Loucy (cell line): ENCODE measurements at regions not wholly inside any gene's neighbourhood (a gene's known extent, or its start where the extent isn't known, plus 50 kb on each side); places are given as distances from the start of the nearest gene placed in this dataset.

Experiments used
- H2AFZ ChIP-seq: fragments of 200-600 bp; sonication (generic); 2 replicates; pipeline ENCODE4 v1.6.0; 2016; ENCODE audit warnings: antibody characterized with exemption, mild to moderate bottlenecking, low read length, moderate library complexity
- H3F3A ChIP-seq: fragments of 200-600 bp; 2 replicates; pipeline ENCODE4 v1.6.0; 2016; ENCODE audit warnings: antibody characterized with exemption, low read depth, mild to moderate bottlenecking
- H3K27me3 ChIP-seq: fragments of 200-600 bp; sonication (generic); 2 replicates; pipeline ENCODE4 v1.6.1; 2014; ENCODE audit warnings: low read length, mild to moderate bottlenecking; ENCODE audit not compliant: insufficient read depth, poor library complexity, severe bottlenecking
- H3K36me3 ChIP-seq: fragments of 200-600 bp; sonication (generic); 2 replicates; pipeline ENCODE4 v1.6.1; 2016; ENCODE audit warnings: low read length; ENCODE audit not compliant: insufficient read depth
- H3K4me1 ChIP-seq: fragments of 200-600 bp; sonication (generic); 2 replicates; pipeline ENCODE4 v1.5.1; 2014; ENCODE audit warnings: low read length, mild to moderate bottlenecking; ENCODE audit not compliant: insufficient read depth, poor library complexity, severe bottlenecking
- H3K4me2 ChIP-seq: fragments of 200-600 bp; sonication (generic); 2 replicates; pipeline ENCODE4 v1.6.0; 2014; ENCODE audit warnings: antibody characterized with exemption, low read length, low read depth, mild to moderate bottlenecking; ENCODE audit not compliant: poor library complexity, severe bottlenecking
- H3K4me3 ChIP-seq: fragments of 200-600 bp; sonication (generic); 2 replicates; pipeline ENCODE4 v1.5.1; 2014; ENCODE audit warnings: low read length, mild to moderate bottlenecking, mixed read lengths; ENCODE audit not compliant: poor library complexity, severe bottlenecking
- H3K79me2 ChIP-seq: fragments of 200-600 bp; sonication (generic); 2 replicates; pipeline ENCODE4 v1.6.1; 2014; ENCODE audit warnings: low read length; ENCODE audit not compliant: insufficient read depth
- H3K9ac ChIP-seq: fragments of 200-600 bp; sonication (generic); 2 replicates; pipeline ENCODE4 v1.6.0; 2014; ENCODE audit warnings: mild to moderate bottlenecking, low read depth, low read length, moderate library complexity; ENCODE audit not compliant: poor library complexity, severe bottlenecking
- H3K9me2 ChIP-seq: fragments of 200-600 bp; sonication (generic); replicated peaks from 2 replicates; pipeline ENCODE4 v1.6.1; 2016; ENCODE audit warnings: low read depth, low read length, mixed read lengths
- H3K9me3 ChIP-seq: fragments of 200-600 bp; sonication (generic); 2 replicates; pipeline ENCODE4 v1.6.1; 2014; ENCODE audit warnings: mild to moderate bottlenecking, antibody characterized with exemption, low read length, low read depth; ENCODE audit not compliant: insufficient read depth
- H4K20me1 ChIP-seq: fragments of 200-600 bp; sonication (generic); 2 replicates; pipeline ENCODE4 v1.6.0; 2014; ENCODE audit warnings: antibody characterized with exemption, low read length, mild to moderate bottlenecking; ENCODE audit not compliant: insufficient read depth, poor library complexity, severe bottlenecking
- EZH2phosphoT487 ChIP-seq: fragments of 200-600 bp; IDR thresholded peaks from 2 replicates; pipeline ENCODE4 v1.6.1; 2018; ENCODE audit warnings: antibody characterized with exemption, mild to moderate bottlenecking, moderate library complexity, borderline replicate concordance
- TF ChIP-seq, protein P1 (sequence below): fragments of 200-600 bp; sonication (generic); conservative IDR thresholded peaks from 2 replicates; pipeline ENCODE4 v1.5.1; 2014; ENCODE audit warnings: mild to moderate bottlenecking, antibody characterized with exemption, low read length

- no peak overlapping the region for H3K4me3 ChIP-seq
- H3K27me3 ChIP-seq: no peaks in the 10 kb centered on the region
- no peak overlapping the region for H3K4me2 ChIP-seq
- H3K36me3 ChIP-seq: no peaks in the 10 kb centered on the region
- TF ChIP-seq, protein P1, sequence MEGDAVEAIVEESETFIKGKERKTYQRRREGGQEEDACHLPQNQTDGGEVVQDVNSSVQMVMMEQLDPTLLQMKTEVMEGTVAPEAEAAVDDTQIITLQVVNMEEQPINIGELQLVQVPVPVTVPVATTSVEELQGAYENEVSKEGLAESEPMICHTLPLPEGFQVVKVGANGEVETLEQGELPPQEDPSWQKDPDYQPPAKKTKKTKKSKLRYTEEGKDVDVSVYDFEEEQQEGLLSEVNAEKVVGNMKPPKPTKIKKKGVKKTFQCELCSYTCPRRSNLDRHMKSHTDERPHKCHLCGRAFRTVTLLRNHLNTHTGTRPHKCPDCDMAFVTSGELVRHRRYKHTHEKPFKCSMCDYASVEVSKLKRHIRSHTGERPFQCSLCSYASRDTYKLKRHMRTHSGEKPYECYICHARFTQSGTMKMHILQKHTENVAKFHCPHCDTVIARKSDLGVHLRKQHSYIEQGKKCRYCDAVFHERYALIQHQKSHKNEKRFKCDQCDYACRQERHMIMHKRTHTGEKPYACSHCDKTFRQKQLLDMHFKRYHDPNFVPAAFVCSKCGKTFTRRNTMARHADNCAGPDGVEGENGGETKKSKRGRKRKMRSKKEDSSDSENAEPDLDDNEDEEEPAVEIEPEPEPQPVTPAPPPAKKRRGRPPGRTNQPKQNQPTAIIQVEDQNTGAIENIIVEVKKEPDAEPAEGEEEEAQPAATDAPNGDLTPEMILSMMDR: no peak
- TF ChIP-seq EZH2phosphoT487: no peak
- H3K4me1 ChIP-seq: no peaks in the 10 kb centered on the region
- H3K9ac ChIP-seq: no peak overlapping the region
- no peaks in the 10 kb centered on the region for H4K20me1 ChIP-seq
- no peaks in the 10 kb centered on the region for H3K9me3 ChIP-seq
- H3F3A ChIP-seq: no peaks in the 10 kb centered on the region
- no peaks in the 10 kb centered on the region for H3K79me2 ChIP-seq
- H3K9me2 ChIP-seq: no peaks in the 10 kb centered on the region
- H2AFZ ChIP-seq: no peak overlapping the region
Measured at GRCh38 chr14:97874394-97874793, 1077.2 kb downstream of the VRK1 start.

GRCh38 chr14:97878206-97878605, 1081.0 kb downstream of the VRK1 start:
- Histone ChIP-seq H3K79me2 (no peaks in the 10 kb centered on the region), H3F3A (no peaks in the 10 kb centered on the region), H3K27me3 (no peaks in the 10 kb centered on the region), H3K4me1 (no peaks in the 10 kb centered on the region), H3K9me2 (no peaks in the 10 kb centered on the region), H3K4me3 (no peak overlapping the region), H2AFZ (no peak overlapping the region), H4K20me1 (no peaks in the 10 kb centered on the region), H3K9me3 (no peaks in the 10 kb centered on the region), H3K9ac (no peak overlapping the region), H3K36me3 (no peaks in the 10 kb centered on the region), H3K4me2 (no peak overlapping the region)
- TF ChIP-seq, protein P1: no peak
- no peak for TF ChIP-seq EZH2phosphoT487

DNA sequence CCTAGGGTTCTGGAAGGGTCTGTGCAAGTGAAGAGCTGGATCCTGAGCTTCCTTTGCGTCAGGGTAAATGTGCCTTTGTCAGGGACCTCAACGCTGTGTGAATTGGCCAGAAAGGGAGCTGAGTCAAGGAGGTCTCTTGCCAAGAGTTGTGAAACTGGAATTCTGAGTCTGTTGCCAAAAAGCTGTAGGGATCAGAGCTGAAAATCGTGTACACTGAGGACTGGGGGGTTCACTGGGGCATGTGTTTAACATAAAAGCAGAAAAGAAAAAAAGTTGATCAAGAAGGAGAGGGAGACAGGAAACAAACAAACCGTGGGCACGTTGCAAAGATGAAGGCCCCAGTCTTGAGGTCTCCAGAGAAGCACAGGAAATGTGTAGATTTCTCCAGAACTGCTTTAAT, 1081.5 kb downstream of the VRK1 start:
- TF ChIP-seq, protein P1: no peak
- no peak for TF ChIP-seq EZH2phosphoT487
- Histone ChIP-seq H4K20me1 (no peaks in the 10 kb centered on the region), H3K9ac (no peak overlapping the region), H3K9me3 (no peaks in the 10 kb centered on the region), H2AFZ (peak overlapping the region; percentile 70; the same call in 1 of the 2 replicates), H3K4me2 (no peak overlapping the region), H3F3A (no peaks in the 10 kb centered on the region), H3K27me3 (no peaks in the 10 kb centered on the region), H3K4me1 (no peaks in the 10 kb centered on the region), H3K36me3 (no peaks in the 10 kb centered on the region), H3K9me2 (no peaks in the 10 kb centered on the region), H3K79me2 (no peaks in the 10 kb centered on the region), H3K4me3 (no peak overlapping the region)
